Putamen (tissue), 1 donor: ENCODE measurements at regions not wholly inside any gene's neighbourhood (a gene's known extent, or its start where the extent isn't known, plus 50 kb on each side); places are given as distances from the start of the nearest gene placed in this dataset.
A peak's percentile ranks its signal among the peaks of the same experiment; 100 is the strongest.
"Not testable (repeated sequence)": the region's sequence is repeated elsewhere in the genome, so short reads cannot be mapped to it uniquely, and the experiment has no call there.

Experiments used
- DNase-seq: peaks from one replicate; pipeline ENCODE4 v3.0.0-alpha.2; 2016; ENCODE audit warnings: low spot score

- not testable (repeated sequence) for DNase-seq
Measured at GRCh38 chr11:71638801-71639519, 56.3 kb upstream of the KRTAP5-11 start.

- not testable (repeated sequence) for DNase-seq
Measured at GRCh38 chr11:71639520-71639849, 56.8 kb upstream of the KRTAP5-11 start.

- not testable (repeated sequence) for DNase-seq
Measured at GRCh38 chr11:71639916-71640315, 57.2 kb upstream of the KRTAP5-11 start.

DNA sequence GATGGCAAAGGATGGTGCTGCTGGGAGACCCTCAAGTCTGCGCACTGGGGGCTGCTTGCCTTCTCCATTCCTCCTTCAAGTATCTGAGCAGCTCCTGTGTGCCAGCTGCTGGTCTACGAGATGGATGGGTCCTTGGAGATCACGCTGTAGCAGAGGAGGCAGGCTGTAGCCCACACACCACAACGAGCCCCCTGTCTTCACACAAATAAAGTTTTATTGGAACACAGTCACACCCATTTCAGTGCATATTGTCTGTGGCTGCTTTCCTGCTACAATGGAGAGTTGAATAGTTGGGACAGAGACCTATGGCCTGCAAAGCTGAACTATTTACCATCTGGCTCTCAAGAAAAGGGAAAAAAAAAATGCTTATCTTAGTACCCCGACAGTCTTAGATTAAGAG is 64.4 kb upstream of the KRTAP5-11 start:
- DNase-seq = not testable (repeated sequence)

GRCh38 chr11:71652998-71653397 is 70.3 kb upstream of the KRTAP5-11 start:
- not testable (repeated sequence) for DNase-seq

- not testable (repeated sequence) for DNase-seq
Measured at GRCh38 chr11:71654423-71654822, 71.7 kb upstream of the KRTAP5-11 start.

- DNase-seq = not testable (repeated sequence)
Measured at GRCh38 chr11:71655041-71655440, 72.4 kb upstream of the KRTAP5-11 start.

DNA sequence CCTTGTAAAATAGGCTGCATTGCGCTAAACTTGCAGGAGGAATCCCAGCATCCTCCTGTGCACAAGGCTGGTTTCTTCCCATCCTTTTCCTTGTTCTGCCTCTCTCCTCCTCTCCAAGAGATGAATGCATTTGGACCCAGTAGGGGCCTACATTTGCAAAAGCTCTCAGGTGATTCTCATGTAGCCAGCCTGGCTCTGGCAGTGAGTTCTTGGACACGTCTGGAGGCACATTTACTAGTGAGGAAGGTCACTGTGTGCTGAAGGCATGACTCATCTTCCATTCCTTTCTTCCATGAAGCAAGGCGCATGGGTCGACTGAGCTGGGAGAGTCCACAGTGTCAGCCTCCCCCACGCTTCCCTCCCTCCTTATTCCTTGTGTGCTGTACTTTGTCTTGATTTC is 73.8 kb upstream of the KRTAP5-11 start:
- not testable (repeated sequence) for DNase-seq

- peak; percentile 9 for DNase-seq
Measured at GRCh38 chr11:71664941-71665340, 82.3 kb upstream of the KRTAP5-11 start.

DNA sequence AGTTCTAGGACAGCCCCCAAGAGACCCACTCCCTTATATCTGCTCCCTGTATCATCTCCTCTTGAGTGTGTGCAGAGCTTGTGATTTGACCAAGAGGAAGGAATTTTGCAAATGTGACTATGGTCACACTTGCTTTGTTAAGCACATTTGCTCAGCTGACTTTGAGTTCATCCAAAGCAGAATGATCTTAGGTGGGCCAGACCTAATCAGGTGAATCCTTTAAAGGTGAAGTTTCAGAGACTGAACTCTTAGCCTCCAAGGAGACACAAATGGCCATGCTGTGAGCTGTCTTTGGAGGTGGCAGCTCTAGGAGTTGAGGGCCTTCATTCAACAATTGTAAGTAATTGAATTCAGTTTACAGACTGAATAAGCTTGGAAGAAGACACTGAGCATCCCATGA is 115.4 kb upstream of the KRTAP5-11 start:
- DNase-seq = not testable (repeated sequence)

DNA sequence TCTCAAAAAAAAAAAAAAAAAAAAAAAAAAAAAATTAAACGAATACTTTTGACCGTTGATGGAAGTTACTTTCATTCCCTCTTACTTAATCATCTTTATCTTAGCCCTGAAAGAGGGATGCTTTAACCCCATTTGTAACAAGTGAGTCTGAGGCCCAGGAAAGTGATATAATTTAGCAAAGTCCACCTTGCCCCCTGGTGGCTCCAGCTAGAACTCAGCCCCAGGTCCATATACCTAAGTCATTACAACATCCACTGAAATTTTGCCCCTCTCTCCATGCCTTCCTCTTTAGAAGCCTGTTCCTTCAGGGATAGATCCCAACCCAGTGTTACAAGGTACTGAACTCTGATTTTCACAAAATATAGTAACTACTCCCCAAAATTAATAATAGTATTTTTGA is 116.3 kb upstream of the KRTAP5-11 start:
- DNase-seq = not testable (repeated sequence)

DNA sequence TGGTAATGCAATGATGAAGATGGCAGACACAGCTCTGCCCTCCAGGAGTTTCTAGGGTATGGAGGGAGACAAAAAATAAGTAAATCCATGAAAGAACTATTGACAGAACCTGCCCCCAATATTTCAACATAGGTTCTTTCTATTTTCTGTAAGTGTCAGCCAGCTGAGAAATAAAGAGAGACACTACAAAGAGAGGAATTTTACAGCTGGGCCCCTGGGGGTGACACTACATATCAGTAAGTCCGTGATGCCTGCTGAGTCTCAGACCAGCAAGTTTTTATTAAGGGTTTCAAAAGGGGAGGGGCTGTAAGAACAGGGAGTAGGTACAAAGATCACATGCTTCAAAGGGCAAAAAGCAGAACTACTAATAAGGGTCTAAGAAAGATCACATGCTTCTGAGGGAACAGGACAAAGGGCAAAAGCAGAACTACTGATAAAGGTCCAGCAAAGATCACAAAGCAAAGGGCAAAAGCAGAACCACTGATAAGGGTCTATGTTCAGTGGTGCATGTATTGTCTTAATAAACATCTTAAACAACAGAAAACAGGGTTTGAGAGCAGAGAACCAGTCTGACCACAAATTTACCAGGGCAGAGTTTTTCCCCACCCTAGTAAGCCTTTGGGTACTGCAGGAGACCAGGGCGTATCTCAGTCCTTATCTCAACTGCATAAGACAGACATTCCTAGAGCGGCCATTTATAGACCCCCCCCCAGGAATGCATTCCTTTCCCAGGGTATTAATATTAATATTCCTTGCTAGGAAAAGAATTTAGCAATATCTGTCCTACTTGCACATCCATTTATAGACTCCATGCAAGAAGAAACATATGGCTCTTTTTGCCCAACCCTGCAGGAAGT is 119.0 kb upstream of the KRTAP5-11 start:
- not testable (repeated sequence) for DNase-seq

GRCh38 chr11:71705086-71705737 is 122.5 kb upstream of the KRTAP5-11 start:
- DNase-seq = not testable (repeated sequence)

DNA sequence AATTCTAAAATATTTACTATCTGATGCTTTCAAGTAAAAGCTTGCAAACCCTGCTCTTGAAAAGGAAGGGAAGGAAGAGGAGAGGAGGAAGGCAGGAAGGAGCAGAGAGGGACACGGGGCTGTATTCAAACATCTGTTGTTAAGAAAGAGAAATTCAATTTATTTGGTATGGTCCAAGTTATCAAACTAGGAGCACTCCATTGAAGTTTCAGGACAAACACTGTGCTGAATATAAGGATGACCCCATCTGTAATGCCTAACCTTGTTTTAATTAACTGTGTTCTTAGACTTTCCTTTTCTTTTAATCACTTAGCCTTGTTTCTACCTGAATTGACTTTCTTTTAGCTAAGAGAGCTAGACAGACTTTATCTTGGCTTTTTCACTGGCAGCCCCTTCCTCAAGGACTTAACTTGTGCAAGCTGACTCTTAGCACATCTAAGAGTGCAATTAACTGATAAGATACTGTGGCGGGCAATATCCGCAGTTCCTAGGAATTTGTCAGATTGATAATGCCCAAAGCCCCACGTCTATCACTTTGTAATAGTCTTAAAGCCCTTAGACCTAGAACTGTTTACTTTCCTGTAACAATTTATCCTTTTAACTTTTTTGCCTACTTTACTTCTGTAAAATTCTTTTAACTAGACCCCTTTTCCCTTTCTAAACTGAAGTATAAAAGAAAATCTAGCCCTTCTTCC is 123.2 kb upstream of the KRTAP5-11 start:
- DNase-seq = not testable (repeated sequence)

GRCh38 chr11:71707083-71707482 is 124.4 kb upstream of the KRTAP5-11 start:
- DNase-seq = not testable (repeated sequence)

DNA sequence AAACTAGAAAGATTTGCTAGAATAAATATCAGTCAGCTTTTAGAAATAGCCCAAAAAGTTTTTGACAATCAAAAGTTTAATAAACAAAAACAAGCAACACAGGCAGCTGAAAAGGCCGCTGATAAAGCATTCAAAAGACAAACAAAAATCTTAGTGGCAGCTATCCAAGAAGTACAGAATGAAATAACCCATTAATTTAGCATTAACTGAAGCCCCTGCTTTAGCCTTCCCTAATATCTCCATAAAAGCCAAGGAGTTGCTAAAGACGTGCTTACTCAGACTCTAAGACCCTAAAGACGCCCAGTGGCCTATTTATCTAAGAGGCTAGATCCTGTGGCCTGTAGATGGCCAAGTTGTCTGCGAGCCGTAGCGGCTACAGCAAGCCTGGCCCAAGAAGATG is 123.5 kb upstream of the DEFB108B start:
- DNase-seq = not testable (repeated sequence)

GRCh38 chr11:71710171-71710671 is 122.8 kb upstream of the DEFB108B start:
- DNase-seq = not testable (repeated sequence)

- not testable (repeated sequence) for DNase-seq
Measured at GRCh38 chr11:71710701-71711385, 122.2 kb upstream of the DEFB108B start.

GRCh38 chr11:71712350-71712749 is 120.7 kb upstream of the DEFB108B start:
- DNase-seq = not testable (repeated sequence)

DNA sequence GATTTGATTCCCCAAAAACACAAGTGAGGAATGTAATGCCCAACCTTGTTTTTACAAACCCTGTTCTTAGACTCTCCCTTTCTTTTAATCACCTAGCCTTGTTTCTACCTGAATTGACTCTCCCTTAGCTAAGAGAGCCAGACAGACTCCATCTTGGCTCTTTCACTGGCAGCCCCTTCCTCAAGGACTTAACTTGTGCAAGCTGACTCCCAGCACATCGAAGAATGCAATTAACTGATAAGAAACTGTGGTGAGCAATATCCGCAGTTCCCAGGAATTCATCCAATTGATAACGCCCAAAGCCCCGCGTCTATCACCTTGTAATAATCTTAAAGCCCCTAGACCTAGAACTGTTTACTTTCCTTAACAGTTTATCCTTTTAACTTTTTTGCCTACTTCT is 120.2 kb upstream of the DEFB108B start:
- not testable (repeated sequence) for DNase-seq

GRCh38 chr11:71714510-71714909 is 118.5 kb upstream of the DEFB108B start:
- not testable (repeated sequence) for DNase-seq
